ENCODE measurements at regions not wholly inside any gene's neighbourhood (a gene's known extent, or its start where the extent isn't known, plus 50 kb on each side); places are given as distances from the start of the nearest gene placed in this dataset.
"Not testable (repeated sequence)": the region's sequence is repeated elsewhere in the genome, so short reads cannot be mapped to it uniquely, and the experiment has no call there.

DNA sequence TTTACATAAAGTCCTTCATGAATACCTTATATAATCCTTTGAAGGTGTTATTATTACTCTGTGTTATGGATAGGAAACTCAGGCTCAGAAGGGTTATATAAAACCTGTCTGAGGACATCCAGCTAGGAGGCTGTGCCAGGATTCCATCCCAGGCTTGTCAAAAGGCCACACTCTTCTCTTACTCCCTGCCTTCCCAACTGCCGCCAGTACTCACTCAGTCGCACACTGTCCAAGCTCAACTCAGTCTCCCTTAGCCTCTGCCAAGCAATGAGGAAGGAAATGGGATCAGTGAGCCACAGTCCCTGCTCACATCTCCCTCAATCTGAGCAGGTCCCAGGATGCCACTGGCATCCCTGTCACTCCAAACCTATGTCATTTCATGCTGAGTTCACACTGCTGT is 94.4 kb downstream of the NAV1 start:
- no peak overlapping the region for H3K27ac ChIP-seq (ENCODE audit: low read depth, low read length)
- H3K27me3 ChIP-seq (ENCODE audit: control insufficient read depth, insufficient read depth, low read length), result no peaks in the 10 kb centered on the region
- no peak overlapping the region for H3K4me3 ChIP-seq (ENCODE audit: low read length)
- H3K4me1 ChIP-seq (ENCODE audit: control insufficient read depth, insufficient read depth, low read length), result peaks cover 16% of the 10 kb centered on the region
- H3K9ac ChIP-seq (ENCODE audit: low read length), result no peak overlapping the region
- H3K36me3 ChIP-seq (ENCODE audit: control insufficient read depth, insufficient read depth, low read length), result no peaks in the 10 kb centered on the region

DNA sequence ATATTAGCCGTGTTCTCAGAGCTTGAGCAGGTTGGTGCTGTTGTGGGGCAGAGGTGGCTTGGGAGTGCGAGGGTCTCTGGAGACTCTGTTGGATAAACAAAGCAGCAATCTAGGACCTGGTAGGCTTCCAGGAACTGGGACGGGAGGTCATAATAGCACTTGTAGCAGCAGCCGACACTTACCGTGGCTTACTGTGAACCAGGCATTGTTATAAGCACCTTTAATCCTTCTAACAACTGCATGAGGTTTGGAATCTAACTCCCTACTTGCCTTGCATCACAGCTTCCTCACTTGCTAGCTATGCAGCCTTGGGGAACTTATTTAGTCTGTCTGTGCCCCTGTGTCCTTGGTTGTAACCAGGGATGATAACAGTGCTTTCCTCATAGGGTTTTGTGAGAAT is 94.9 kb downstream of the NAV1 start:
- Histone ChIP-seq H3K4me1 (ENCODE audit: control insufficient read depth, insufficient read depth, low read length) (peaks cover 16% of the 10 kb centered on the region), H3K4me3 (ENCODE audit: low read length) (no peak overlapping the region), H3K27me3 (ENCODE audit: control insufficient read depth, insufficient read depth, low read length) (no peaks in the 10 kb centered on the region), H3K27ac (ENCODE audit: low read depth, low read length) (no peak overlapping the region), H3K9ac (ENCODE audit: low read length) (no peak overlapping the region), H3K36me3 (ENCODE audit: control insufficient read depth, insufficient read depth, low read length) (no peaks in the 10 kb centered on the region)

DNA sequence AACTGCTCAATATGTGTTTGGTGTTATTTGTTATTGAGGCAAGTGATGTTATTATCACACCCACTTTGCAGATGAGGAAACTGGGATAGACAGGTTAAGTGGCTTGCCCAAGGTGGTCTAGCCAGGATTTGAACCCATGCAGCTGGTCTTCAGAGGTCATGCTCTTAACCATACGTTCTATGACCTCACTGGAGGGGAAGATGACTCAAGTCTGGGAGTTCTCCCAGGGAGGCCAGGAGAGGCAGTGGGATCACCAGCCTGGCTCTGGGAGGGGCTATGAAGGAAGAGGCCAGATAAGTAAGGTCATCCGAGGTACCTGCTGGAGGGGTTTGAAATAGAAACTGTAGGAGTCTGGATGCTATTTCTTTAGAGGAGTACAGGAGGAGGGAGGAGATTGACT is 95.3 kb downstream of the NAV1 start:
- H3K27me3 ChIP-seq (ENCODE audit: control insufficient read depth, insufficient read depth, low read length), result no peaks in the 10 kb centered on the region
- H3K4me1 ChIP-seq (ENCODE audit: control insufficient read depth, insufficient read depth, low read length), result peaks cover 16% of the 10 kb centered on the region

DNA sequence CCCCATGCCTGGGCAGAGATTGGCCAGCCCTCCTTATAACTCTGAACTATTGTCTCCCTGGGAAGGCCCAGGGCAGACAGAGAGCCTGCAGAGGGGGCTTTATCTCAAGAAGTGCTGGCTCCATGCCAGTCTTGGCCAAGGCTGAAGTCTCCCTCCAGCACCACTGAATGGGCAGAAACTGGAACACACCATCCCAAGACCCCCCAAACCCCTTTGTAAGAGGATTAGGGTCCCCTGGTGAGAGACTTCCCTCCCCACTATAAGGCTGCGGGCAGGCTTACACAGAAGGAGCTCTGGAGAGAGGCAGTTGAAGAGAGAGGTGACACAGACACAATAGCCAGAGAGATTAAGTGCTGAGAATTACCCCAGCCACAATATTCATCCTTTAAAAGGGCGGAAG is 97.2 kb downstream of the NAV1 start:
- Histone ChIP-seq H3K9ac (ENCODE audit: low read length) (no peak overlapping the region), H3K27ac (ENCODE audit: low read depth, low read length) (no peak overlapping the region), H3K36me3 (ENCODE audit: control insufficient read depth, insufficient read depth, low read length) (no peaks in the 10 kb centered on the region), H3K27me3 (ENCODE audit: control insufficient read depth, insufficient read depth, low read length) (no peaks in the 10 kb centered on the region), H3K4me1 (ENCODE audit: control insufficient read depth, insufficient read depth, low read length) (peaks cover 5% of the 10 kb centered on the region), H3K4me3 (ENCODE audit: low read length) (no peak overlapping the region)

More for the DNA sequence above, 95.3 kb downstream of the NAV1 start:
- Histone ChIP-seq H3K27ac (ENCODE audit: low read depth, low read length) (no peak overlapping the region), H3K4me3 (ENCODE audit: low read length) (no peak overlapping the region), H3K36me3 (ENCODE audit: control insufficient read depth, insufficient read depth, low read length) (no peaks in the 10 kb centered on the region), H3K9ac (ENCODE audit: low read length) (no peak overlapping the region)

DNA sequence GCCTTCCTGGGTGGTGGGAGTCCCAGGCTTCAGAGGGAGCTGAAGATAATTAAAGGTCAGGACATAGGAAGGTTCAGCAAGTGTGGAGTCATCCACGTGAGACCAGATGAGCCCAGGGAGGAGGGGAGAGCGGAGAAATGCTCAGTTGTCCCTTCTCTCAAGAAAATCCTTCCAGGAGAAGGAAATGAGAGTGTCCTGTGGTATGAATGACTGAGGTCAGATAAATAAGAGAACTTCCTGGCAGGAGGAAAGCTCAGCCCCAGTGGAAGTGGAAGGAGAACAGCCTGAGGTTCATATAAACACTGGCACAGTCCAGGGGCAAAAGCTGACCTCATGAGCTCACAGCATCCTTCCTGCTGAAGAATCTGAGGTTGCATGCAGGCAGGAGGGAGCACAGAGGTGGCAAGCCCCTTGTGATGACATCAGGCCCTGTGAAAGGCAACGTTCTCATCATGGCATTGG is 97.6 kb downstream of the NAV1 start:
- H3K27ac ChIP-seq (ENCODE audit: low read depth, low read length), result no peak overlapping the region
- H3K4me1 ChIP-seq (ENCODE audit: control insufficient read depth, insufficient read depth, low read length), result peaks cover 5% of the 10 kb centered on the region
- H3K36me3 ChIP-seq (ENCODE audit: control insufficient read depth, insufficient read depth, low read length), result no peaks in the 10 kb centered on the region
- H3K9ac ChIP-seq (ENCODE audit: low read length), result no peak overlapping the region
- H3K4me3 ChIP-seq (ENCODE audit: low read length), result no peak overlapping the region
- no peaks in the 10 kb centered on the region for H3K27me3 ChIP-seq (ENCODE audit: control insufficient read depth, insufficient read depth, low read length)

DNA sequence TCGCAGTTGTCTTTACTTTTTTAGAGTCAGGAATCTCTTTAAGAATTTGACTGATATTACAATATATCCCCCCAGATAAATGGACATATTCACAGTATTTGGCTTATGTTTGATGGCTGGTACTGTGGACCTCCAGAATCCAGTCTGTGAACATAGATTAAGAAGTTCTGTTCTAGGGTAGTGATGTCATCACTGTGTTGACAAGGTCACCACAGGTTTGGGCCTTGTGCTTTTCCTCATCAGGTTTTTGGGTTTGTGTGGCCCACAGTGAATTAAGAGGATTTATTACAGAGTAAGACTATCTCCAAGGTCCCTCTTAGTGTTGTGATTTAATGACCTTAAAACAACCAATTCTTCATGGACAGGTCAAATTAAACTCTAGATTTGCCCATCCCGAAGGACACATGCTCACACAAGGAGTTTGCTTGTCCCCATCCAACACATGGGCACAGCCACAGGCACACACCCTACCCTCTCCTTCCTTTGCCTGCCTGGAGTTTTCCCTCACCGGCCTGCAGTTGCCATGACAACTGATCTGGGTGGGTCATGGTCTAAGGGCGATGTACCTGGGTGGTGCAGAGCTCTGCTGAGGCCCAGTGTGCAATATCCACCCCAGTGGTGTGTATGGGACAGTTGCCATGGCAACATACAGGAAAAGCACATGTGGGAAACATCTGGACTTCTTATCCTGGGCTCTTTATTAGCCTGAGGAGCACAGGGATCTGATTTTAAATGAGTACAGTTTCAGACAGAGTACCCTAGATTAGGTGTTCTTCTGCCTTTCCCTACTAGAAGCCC is 98.6 kb downstream of the NAV1 start:
- Histone ChIP-seq H3K27me3 (ENCODE audit: control insufficient read depth, insufficient read depth, low read length) (no peaks in the 10 kb centered on the region), H3K4me3 (ENCODE audit: low read length) (no peak overlapping the region), H3K9ac (ENCODE audit: low read length) (no peak overlapping the region), H3K27ac (ENCODE audit: low read depth, low read length) (no peak overlapping the region), H3K4me1 (ENCODE audit: control insufficient read depth, insufficient read depth, low read length) (peaks cover 5% of the 10 kb centered on the region), H3K36me3 (ENCODE audit: control insufficient read depth, insufficient read depth, low read length) (no peaks in the 10 kb centered on the region)

DNA sequence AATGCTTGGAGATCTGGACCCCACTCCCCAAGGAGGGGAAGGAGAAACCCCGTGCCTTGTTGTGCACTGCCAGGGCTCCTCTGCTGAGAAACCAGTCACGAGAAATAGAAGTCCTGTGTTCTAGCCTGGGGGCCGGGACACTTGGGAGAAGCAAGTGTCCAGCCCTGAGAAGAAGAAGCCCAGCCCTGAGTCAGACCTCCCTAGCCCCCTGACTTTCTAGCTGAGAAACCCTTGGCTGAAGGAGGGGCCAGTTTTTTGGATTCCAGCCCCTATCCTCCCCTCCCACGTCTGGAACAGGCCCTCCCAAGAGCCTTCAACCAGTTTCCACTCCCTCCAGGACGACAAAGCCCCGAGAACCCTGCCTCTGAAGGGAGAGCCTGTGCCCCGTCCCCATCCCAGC is 100.5 kb downstream of the NAV1 start:
- Histone ChIP-seq H3K27me3 (ENCODE audit: control insufficient read depth, insufficient read depth, low read length) (no peaks in the 10 kb centered on the region), H3K36me3 (ENCODE audit: control insufficient read depth, insufficient read depth, low read length) (no peaks in the 10 kb centered on the region), H3K9ac (ENCODE audit: low read length) (no peak overlapping the region), H3K4me3 (ENCODE audit: low read length) (no peak overlapping the region), H3K4me1 (ENCODE audit: control insufficient read depth, insufficient read depth, low read length) (no peaks in the 10 kb centered on the region), H3K27ac (ENCODE audit: low read depth, low read length) (no peak overlapping the region)

DNA sequence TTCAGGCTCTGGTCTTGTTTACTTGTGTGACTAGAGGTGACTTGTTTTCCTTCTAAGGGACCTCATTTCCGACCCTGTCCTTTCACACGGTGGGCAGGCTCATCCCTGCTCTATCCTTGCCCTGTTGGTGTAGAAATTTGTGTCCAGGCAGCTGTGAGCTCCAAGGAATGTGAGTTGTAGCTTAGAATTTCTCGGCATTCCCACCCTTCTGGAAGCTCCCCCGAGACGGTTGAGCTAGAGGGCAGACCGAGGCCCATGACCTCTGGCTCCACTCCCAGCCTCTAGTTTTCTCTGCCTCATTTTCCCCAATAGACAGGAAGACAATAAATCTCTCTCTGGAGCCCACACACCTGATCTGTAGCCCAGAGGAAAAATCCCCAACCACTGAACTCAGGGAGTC is 100.9 kb downstream of the NAV1 start:
- no peaks in the 10 kb centered on the region for H3K4me1 ChIP-seq (ENCODE audit: control insufficient read depth, insufficient read depth, low read length)
- H3K9ac ChIP-seq (ENCODE audit: low read length), result no peak overlapping the region
- H3K27ac ChIP-seq (ENCODE audit: low read depth, low read length), result no peak overlapping the region
- no peaks in the 10 kb centered on the region for H3K36me3 ChIP-seq (ENCODE audit: control insufficient read depth, insufficient read depth, low read length)
- no peaks in the 10 kb centered on the region for H3K27me3 ChIP-seq (ENCODE audit: control insufficient read depth, insufficient read depth, low read length)
- no peak overlapping the region for H3K4me3 ChIP-seq (ENCODE audit: low read length)

DNA sequence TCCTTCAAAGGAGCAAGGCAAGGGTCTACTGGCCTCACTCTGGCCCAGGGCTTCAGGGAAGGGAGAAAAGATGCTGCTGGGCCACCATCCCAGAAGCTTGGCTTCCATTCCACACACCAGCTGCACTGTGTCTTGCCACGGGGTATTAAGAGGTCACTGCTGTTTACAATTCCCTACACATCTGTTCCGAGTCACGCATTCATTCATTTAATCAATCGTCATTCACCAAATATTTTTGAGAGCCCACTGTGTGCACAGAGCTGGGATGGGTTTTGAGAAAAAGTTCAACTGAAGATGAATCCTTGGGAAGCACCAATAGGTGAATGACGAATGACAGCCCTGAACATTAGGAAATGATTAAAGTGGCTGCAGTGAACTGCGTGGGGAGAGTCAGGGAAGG is 101.7 kb downstream of the NAV1 start:
- H3K27me3 ChIP-seq (ENCODE audit: control insufficient read depth, insufficient read depth, low read length), result no peaks in the 10 kb centered on the region
- no peak overlapping the region for H3K4me3 ChIP-seq (ENCODE audit: low read length)
- H3K4me1 ChIP-seq (ENCODE audit: control insufficient read depth, insufficient read depth, low read length), result no peaks in the 10 kb centered on the region
- no peak overlapping the region for H3K9ac ChIP-seq (ENCODE audit: low read length)
- H3K27ac ChIP-seq (ENCODE audit: low read depth, low read length), result no peak overlapping the region
- no peaks in the 10 kb centered on the region for H3K36me3 ChIP-seq (ENCODE audit: control insufficient read depth, insufficient read depth, low read length)

DNA sequence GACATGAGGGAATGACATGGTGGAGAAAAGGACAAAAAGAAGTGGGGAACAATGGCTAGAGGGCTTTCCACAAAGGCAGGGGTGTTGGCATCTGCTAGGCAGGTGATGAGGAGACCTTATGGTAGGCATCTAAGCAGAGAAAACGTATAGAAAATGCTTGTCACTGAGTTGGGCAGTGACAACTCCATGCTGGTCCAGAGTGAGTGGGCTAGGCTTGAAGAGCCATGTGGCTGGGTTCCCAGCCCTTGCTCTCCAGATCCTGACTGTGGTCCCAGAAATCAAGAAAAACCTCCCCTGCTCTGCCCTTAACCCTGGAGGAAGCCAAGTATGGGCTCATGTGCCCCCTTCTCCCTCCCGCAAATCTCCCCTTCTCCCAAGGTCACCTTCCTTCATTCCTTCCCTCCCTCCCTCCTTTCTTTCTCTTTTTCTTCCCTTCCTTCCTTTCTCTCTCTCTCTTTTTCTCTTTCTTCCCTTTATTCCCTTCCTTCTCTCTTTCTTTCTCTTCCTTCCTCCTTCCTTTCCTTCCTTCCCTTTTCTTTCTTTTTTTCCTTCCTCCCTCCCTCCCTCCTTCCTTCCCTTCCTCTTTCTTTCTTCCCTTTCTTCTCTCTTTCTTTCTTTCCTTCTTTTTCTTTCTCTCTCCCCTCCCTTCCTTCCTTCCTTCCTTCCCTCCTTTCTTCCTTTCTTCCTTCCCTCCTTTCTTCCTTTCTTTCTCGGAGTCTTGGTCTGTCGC is 102.8 kb downstream of the NAV1 start:
- Histone ChIP-seq H3K27me3 (ENCODE audit: control insufficient read depth, insufficient read depth, low read length) (no peaks in the 10 kb centered on the region), H3K4me1 (ENCODE audit: control insufficient read depth, insufficient read depth, low read length) (no peaks in the 10 kb centered on the region), H3K4me3 (ENCODE audit: low read length) (no peak overlapping the region), H3K9ac (ENCODE audit: low read length) (no peak overlapping the region), H3K27ac (ENCODE audit: low read depth, low read length) (no peak overlapping the region), H3K36me3 (ENCODE audit: control insufficient read depth, insufficient read depth, low read length) (no peaks in the 10 kb centered on the region)

DNA sequence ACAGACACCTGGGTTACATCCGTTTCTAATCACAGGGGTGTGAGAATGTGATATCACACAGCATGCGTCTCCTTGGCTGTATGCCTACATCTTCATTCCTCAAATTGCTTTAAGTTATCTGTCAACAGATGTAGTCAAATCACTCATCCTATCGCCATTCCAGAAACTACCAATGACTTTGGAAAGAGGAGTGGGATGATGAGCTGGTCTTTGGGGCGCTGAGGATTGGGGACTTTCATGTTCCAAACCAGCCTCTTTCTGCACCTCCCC is 104.8 kb downstream of the NAV1 start:
- Histone ChIP-seq H3K27me3 (ENCODE audit: control insufficient read depth, insufficient read depth, low read length) (peaks cover 2% of the 10 kb centered on the region), H3K36me3 (ENCODE audit: control insufficient read depth, insufficient read depth, low read length) (no peaks in the 10 kb centered on the region), H3K27ac (ENCODE audit: low read depth, low read length) (no peak overlapping the region), H3K4me3 (ENCODE audit: low read length) (no peak overlapping the region), H3K9ac (ENCODE audit: low read length) (no peak overlapping the region), H3K4me1 (ENCODE audit: control insufficient read depth, insufficient read depth, low read length) (no peaks in the 10 kb centered on the region)

DNA sequence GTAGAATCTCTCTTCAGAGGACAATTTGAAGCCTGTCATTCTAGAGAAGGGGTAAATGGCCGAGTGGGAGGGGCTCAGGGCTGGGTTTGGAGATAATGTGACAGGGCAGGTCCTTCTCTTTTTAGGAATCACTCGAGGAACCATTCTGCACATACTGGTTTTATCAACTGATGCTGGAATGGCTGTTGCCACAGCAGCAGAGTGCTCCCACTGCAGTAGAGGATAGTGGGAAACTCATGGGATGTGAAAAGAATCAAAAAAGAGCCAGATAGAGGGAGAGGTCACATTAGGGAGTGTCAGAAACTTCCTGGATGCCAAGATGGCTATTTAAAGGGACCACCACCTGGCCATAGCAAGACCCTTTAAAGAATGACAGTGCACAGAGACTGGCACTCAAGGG is 105.3 kb downstream of the NAV1 start:
- Histone ChIP-seq H3K4me1 (ENCODE audit: control insufficient read depth, insufficient read depth, low read length) (no peaks in the 10 kb centered on the region), H3K27ac (ENCODE audit: low read depth, low read length) (no peak overlapping the region), H3K9ac (ENCODE audit: low read length) (no peak overlapping the region), H3K36me3 (ENCODE audit: control insufficient read depth, insufficient read depth, low read length) (no peaks in the 10 kb centered on the region), H3K27me3 (ENCODE audit: control insufficient read depth, insufficient read depth, low read length) (peaks cover 2% of the 10 kb centered on the region), H3K4me3 (ENCODE audit: low read length) (no peak overlapping the region)

DNA sequence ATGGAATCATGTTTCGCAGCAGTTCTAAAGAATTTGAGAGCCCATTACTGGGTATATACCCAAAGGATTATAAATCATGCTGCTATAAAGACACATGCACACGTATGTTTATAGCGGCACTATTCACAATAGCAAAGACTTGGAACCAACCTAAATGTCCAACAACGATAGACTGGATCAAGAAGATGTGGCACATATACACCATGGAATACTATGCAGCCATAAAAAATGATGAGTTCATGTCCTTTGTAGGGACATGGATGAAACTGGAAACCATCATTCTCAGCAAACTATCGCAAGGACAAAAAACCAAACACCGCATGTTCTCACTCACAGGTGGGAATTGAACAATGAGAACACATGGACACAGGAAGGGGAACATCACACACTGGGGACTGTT is 106.1 kb downstream of the NAV1 start:
- H3K27ac ChIP-seq (ENCODE audit: low read depth, low read length); H3K9ac ChIP-seq (ENCODE audit: low read length); H3K4me1 ChIP-seq (ENCODE audit: control insufficient read depth, insufficient read depth, low read length); H3K27me3 ChIP-seq (ENCODE audit: control insufficient read depth, insufficient read depth, low read length); H3K36me3 ChIP-seq (ENCODE audit: control insufficient read depth, insufficient read depth, low read length); H3K4me3 ChIP-seq (ENCODE audit: low read length): not testable (repeated sequence)
